WTC11 (cell line): ENCODE measurements at regions not wholly inside any gene's neighbourhood (a gene's known extent, or its start where the extent isn't known, plus 50 kb on each side); places are given as distances from the start of the nearest gene placed in this dataset.

Experiments
- ATAC-seq: fragments of 200-7000 bp; cut with Tn5 transposase; 2 replicates; pipeline ENCODE4 v1.10.0; 2021; ENCODE audit warnings: mild to moderate bottlenecking, moderate library complexity
- CTCF ChIA-PET: fragments of 300-600 bp; sonication (Branson Sonifier 250); formaldehyde crosslinking; loops from one replicate; lab custom pipeline; 2021; ENCODE audit warnings: antibody characterized with exemption; lab: Charles Lee
- POLR2A ChIA-PET: fragments of 350-600 bp; sonication (Branson Sonifier 250); formaldehyde crosslinking; loops from one replicate; lab custom pipeline; 2021; ENCODE audit warnings: antibody characterized with exemption; lab: Charles Lee
- DNase-seq: peaks from one replicate; pipeline ENCODE4 v3.0.0; 2021; ENCODE audit warnings: low spot score
- H3K27ac Mint-ChIP-seq: 2 replicates; pipeline ENCODE4 v1.8.0; 2021; ENCODE audit warnings: mixed read lengths
- H3K27me3 Mint-ChIP-seq: 2 replicates; pipeline ENCODE4 v1.8.0; 2021; ENCODE audit warnings: low read depth, mild to moderate bottlenecking, moderate library complexity, mixed read lengths
- H3K36me3 Mint-ChIP-seq: 2 replicates; pipeline ENCODE4 v1.8.0; 2021; ENCODE audit warnings: mixed read lengths
- H3K4me1 Mint-ChIP-seq: 2 replicates; pipeline ENCODE4 v1.8.0; 2022; ENCODE audit warnings: mixed read lengths
- H3K4me3 Mint-ChIP-seq: 2 replicates; pipeline ENCODE4 v1.8.0; 2021; ENCODE audit warnings: mild to moderate bottlenecking, moderate library complexity, mixed read lengths
- H3K9me3 Mint-ChIP-seq: 2 replicates; pipeline ENCODE4 v1.8.0; 2021; ENCODE audit warnings: mixed read lengths
- ATF2 ChIP-seq: sonication (generic); formaldehyde crosslinking; IDR thresholded peaks from 2 replicates; pipeline ENCODE4 v1.8.1; 2022; ENCODE audit warnings: low read depth, missing genetic modification reagents, borderline replicate concordance
- CDX4 ChIP-seq: fragments of 250-450 bp; sonication (Bioruptor Pico); IDR thresholded peaks from 2 replicates; pipeline ENCODE4 v1.9.0; 2021; ENCODE audit warnings: moderate library complexity, mild to moderate bottlenecking, inconsistent platforms, borderline replicate concordance
- CREM ChIP-seq: sonication (generic); formaldehyde crosslinking; IDR thresholded peaks from 2 replicates; pipeline ENCODE4 v1.8.1; 2022; ENCODE audit warnings: mild to moderate bottlenecking, missing genetic modification reagents, moderate library complexity
- FOXP1 ChIP-seq: sonication (generic); formaldehyde crosslinking; IDR thresholded peaks from 2 replicates; pipeline ENCODE4 v1.8.0; 2022; ENCODE audit warnings: missing genetic modification reagents, mild to moderate bottlenecking, moderate library complexity, borderline replicate concordance
- FOXP4 ChIP-seq: sonication (generic); formaldehyde crosslinking; IDR thresholded peaks from 2 replicates; pipeline ENCODE4 v1.8.0; 2022; ENCODE audit warnings: mild to moderate bottlenecking, missing genetic modification reagents
- GRHL2 ChIP-seq: fragments of 250-450 bp; sonication (Bioruptor Pico); IDR thresholded peaks from 2 replicates; pipeline ENCODE4 v1.8.0; 2022; ENCODE audit warnings: mild to moderate bottlenecking, moderate library complexity; ENCODE audit not compliant: insufficient replicate concordance, severe bottlenecking
- IRF2 ChIP-seq: sonication (generic); formaldehyde crosslinking; IDR thresholded peaks from 2 replicates; pipeline ENCODE4 v1.8.0; 2022; ENCODE audit warnings: low read depth, missing genetic modification reagents, borderline replicate concordance
- MAX ChIP-seq: sonication (generic); formaldehyde crosslinking; IDR thresholded peaks from 2 replicates; pipeline ENCODE4 v1.8.0; 2022; ENCODE audit warnings: mild to moderate bottlenecking, missing genetic modification reagents
- NFYB ChIP-seq: sonication (generic); formaldehyde crosslinking; conservative IDR thresholded peaks from 2 replicates; pipeline ENCODE4 v1.8.0; 2022; ENCODE audit warnings: low read depth, missing genetic modification reagents
- ZBTB43 ChIP-seq: sonication (generic); formaldehyde crosslinking; IDR thresholded peaks from 2 replicates; pipeline ENCODE4 v1.8.1; 2023; ENCODE audit warnings: mild to moderate bottlenecking, missing genetic modification reagents
- ZNF281 ChIP-seq: sonication (generic); formaldehyde crosslinking; IDR thresholded peaks from 2 replicates; pipeline ENCODE4 v1.8.0; 2023; ENCODE audit warnings: mild to moderate bottlenecking, missing genetic modification reagents
- ZNF317 ChIP-seq: sonication (generic); formaldehyde crosslinking; IDR thresholded peaks from 2 replicates; pipeline ENCODE4 v1.8.1; 2023; ENCODE audit warnings: low read depth, mild to moderate bottlenecking, moderate library complexity, missing genetic modification reagents, borderline replicate concordance
- TF ChIP-seq, protein P1 (sequence below): fragments of 250-450 bp; sonication (Bioruptor Pico); IDR thresholded peaks from 2 replicates; pipeline ENCODE4 v2.1.2; 2022; ENCODE audit warnings: mild to moderate bottlenecking, moderate library complexity
- TF ChIP-seq, protein P2 (sequence below): fragments of 250-450 bp; sonication (Bioruptor Pico); IDR thresholded peaks from 2 replicates; pipeline ENCODE4 v1.8.0; 2021; ENCODE audit warnings: mild to moderate bottlenecking
- TF ChIP-seq, protein P3 (sequence below): sonication (generic); formaldehyde crosslinking; IDR thresholded peaks from 2 replicates; pipeline ENCODE4 v1.8.0; 2022; ENCODE audit warnings: missing genetic modification reagents
- TF ChIP-seq, protein P4 (sequence below): sonication (generic); formaldehyde crosslinking; IDR thresholded peaks from 2 replicates; pipeline ENCODE4 v1.8.1; 2023; ENCODE audit warnings: mild to moderate bottlenecking, missing genetic modification reagents, moderate library complexity
- TF ChIP-seq, protein P5 (sequence below): sonication (generic); formaldehyde crosslinking; conservative IDR thresholded peaks from 2 replicates; pipeline ENCODE4 v1.8.1; 2022; ENCODE audit warnings: mild to moderate bottlenecking, missing genetic modification reagents

- no peak for DNase-seq
- Mint-ChIP-seq H3K4me3 (no peak overlapping the region), H3K4me1 (peaks cover 20% of the 10 kb centered on the region), H3K27me3 (no peaks in the 10 kb centered on the region; the same call in 1 of the 2 replicates), H3K27ac (no peak overlapping the region), H3K9me3 (peaks cover 10% of the 10 kb centered on the region; the same call in 1 of the 2 replicates), H3K36me3 (no peaks in the 10 kb centered on the region)
- POLR2A ChIA-PET = no interaction called here
- no peak for TF ChIP-seq ATF2 (CRISPR knock-in tag)
- no peak for TF ChIP-seq FOXP1 (CRISPR knock-in tag)
- no peak for TF ChIP-seq IRF2 (CRISPR knock-in tag)
- no peak for TF ChIP-seq CREM
- TF ChIP-seq, protein P1, sequence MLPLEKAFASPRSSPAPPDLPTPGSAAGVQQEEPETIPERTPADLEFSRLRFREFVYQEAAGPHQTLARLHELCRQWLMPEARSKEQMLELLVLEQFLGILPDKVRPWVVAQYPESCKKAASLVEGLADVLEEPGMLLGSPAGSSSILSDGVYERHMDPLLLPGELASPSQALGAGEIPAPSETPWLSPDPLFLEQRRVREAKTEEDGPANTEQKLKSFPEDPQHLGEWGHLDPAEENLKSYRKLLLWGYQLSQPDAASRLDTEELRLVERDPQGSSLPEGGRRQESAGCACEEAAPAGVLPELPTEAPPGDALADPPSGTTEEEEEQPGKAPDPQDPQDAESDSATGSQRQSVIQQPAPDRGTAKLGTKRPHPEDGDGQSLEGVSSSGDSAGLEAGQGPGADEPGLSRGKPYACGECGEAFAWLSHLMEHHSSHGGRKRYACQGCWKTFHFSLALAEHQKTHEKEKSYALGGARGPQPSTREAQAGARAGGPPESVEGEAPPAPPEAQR = no peak
- no peak for TF ChIP-seq GRHL2 (CRISPR knock-in tag)
- TF ChIP-seq, protein P2, sequence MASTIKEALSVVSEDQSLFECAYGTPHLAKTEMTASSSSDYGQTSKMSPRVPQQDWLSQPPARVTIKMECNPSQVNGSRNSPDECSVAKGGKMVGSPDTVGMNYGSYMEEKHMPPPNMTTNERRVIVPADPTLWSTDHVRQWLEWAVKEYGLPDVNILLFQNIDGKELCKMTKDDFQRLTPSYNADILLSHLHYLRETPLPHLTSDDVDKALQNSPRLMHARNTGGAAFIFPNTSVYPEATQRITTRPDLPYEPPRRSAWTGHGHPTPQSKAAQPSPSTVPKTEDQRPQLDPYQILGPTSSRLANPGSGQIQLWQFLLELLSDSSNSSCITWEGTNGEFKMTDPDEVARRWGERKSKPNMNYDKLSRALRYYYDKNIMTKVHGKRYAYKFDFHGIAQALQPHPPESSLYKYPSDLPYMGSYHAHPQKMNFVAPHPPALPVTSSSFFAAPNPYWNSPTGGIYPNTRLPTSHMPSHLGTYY (CRISPR knock-in tag) = no peak
- TF ChIP-seq, protein P3, sequence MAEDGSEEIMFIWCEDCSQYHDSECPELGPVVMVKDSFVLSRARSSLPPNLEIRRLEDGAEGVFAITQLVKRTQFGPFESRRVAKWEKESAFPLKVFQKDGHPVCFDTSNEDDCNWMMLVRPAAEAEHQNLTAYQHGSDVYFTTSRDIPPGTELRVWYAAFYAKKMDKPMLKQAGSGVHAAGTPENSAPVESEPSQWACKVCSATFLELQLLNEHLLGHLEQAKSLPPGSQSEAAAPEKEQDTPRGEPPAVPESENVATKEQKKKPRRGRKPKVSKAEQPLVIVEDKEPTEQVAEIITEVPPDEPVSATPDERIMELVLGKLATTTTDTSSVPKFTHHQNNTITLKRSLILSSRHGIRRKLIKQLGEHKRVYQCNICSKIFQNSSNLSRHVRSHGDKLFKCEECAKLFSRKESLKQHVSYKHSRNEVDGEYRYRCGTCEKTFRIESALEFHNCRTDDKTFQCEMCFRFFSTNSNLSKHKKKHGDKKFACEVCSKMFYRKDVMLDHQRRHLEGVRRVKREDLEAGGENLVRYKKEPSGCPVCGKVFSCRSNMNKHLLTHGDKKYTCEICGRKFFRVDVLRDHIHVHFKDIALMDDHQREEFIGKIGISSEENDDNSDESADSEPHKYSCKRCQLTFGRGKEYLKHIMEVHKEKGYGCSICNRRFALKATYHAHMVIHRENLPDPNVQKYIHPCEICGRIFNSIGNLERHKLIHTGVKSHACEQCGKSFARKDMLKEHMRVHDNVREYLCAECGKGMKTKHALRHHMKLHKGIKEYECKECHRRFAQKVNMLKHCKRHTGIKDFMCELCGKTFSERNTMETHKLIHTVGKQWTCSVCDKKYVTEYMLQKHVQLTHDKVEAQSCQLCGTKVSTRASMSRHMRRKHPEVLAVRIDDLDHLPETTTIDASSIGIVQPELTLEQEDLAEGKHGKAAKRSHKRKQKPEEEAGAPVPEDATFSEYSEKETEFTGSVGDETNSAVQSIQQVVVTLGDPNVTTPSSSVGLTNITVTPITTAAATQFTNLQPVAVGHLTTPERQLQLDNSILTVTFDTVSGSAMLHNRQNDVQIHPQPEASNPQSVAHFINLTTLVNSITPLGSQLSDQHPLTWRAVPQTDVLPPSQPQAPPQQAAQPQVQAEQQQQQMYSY (CRISPR knock-in tag) = no peak
- no peak for TF ChIP-seq NFYB (CRISPR knock-in tag)
- ATAC-seq = no peak
- CTCF ChIA-PET = no interaction called here
Measured at GRCh38 chr7:32256811-32257210, 186.6 kb upstream of the PDE1C start.

GRCh38 chr7:32256376-32256775, 186.2 kb upstream of the PDE1C start:
- DNase-seq (no peak), ATAC-seq (no peak)
- Mint-ChIP-seq H3K4me3 (no peak overlapping the region), H3K36me3 (no peaks in the 10 kb centered on the region), H3K27me3 (no peaks in the 10 kb centered on the region; the same call in 1 of the 2 replicates), H3K4me1 (peaks cover 18% of the 10 kb centered on the region), H3K27ac (no peak overlapping the region), H3K9me3 (peaks cover 10% of the 10 kb centered on the region; the same call in 1 of the 2 replicates)
- ChIA-PET CTCF (no interaction called here), POLR2A (no interaction called here)
- TF ChIP-seq, protein P4, sequence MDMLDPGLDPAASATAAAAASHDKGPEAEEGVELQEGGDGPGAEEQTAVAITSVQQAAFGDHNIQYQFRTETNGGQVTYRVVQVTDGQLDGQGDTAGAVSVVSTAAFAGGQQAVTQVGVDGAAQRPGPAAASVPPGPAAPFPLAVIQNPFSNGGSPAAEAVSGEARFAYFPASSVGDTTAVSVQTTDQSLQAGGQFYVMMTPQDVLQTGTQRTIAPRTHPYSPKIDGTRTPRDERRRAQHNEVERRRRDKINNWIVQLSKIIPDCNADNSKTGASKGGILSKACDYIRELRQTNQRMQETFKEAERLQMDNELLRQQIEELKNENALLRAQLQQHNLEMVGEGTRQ = no peak
- no peak for TF ChIP-seq CDX4 (CRISPR knock-in tag)
- TF ChIP-seq, protein P5, sequence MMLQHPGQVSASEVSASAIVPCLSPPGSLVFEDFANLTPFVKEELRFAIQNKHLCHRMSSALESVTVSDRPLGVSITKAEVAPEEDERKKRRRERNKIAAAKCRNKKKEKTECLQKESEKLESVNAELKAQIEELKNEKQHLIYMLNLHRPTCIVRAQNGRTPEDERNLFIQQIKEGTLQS = no peak
- TF ChIP-seq MAX (CRISPR knock-in tag) = no peak
- TF ChIP-seq ZNF317 (CRISPR knock-in tag) = no peak
- TF ChIP-seq ZBTB43 (CRISPR knock-in tag) = no peak
- TF ChIP-seq FOXP1 (CRISPR knock-in tag) = no peak
- no peak for TF ChIP-seq FOXP4 (CRISPR knock-in tag)
- no peak for TF ChIP-seq ZNF281 (CRISPR knock-in tag)
